HepG2 (cell line): ENCODE measurements at regions not wholly inside any gene's neighbourhood (a gene's known extent, or its start where the extent isn't known, plus 50 kb on each side); places are given as distances from the start of the nearest gene placed in this dataset.

ENCODE experiments used
- CREB1 ChIP-seq, 2 experiments: fragments of 450-650 bp in 1 of 2; IDR thresholded peaks; 2 replicates each; pipeline ENCODE4 v1.6.1; 2016 to 2017; ENCODE audit warnings: control low read depth in 1 of 2, mild to moderate bottlenecking in 1 of 2, missing compliant biosample characterization in 1 of 2, missing genetic modification characterization in 1 of 2
- MIER2 ChIP-seq: IDR thresholded peaks from 2 replicates; pipeline ENCODE4 v1.6.1; 2016; ENCODE audit warnings: missing biosample characterization, missing genetic modification reagents
- NR1H2 ChIP-seq: sonication (generic); formaldehyde crosslinking; IDR thresholded peaks from 2 replicates; pipeline ENCODE4 v1.8.1; 2022; ENCODE audit warnings: low read depth, missing genetic modification reagents, borderline replicate concordance
- SALL1 ChIP-seq: sonication (generic); formaldehyde crosslinking; IDR thresholded peaks from 2 replicates; pipeline ENCODE4 v1.8.0; 2022; ENCODE audit warnings: mild to moderate bottlenecking, missing genetic modification reagents
- SRSF1 ChIP-seq: fragments of 200-400 bp; formaldehyde crosslinking; optimal IDR thresholded peaks from 2 replicates; pipeline ENCODE3; 2017; ENCODE audit warnings: mild to moderate bottlenecking, low read depth, low read length, moderate library complexity
- ZNF430 ChIP-seq: sonication (generic); formaldehyde crosslinking; IDR thresholded peaks from 2 replicates; pipeline ENCODE4 v1.9.0; 2021; ENCODE audit warnings: mild to moderate bottlenecking, missing genetic modification reagents
- ZSCAN12 ChIP-seq: sonication (generic); formaldehyde crosslinking; IDR thresholded peaks from 2 replicates; pipeline ENCODE4 v1.9.0; 2021; ENCODE audit warnings: mild to moderate bottlenecking, missing genetic modification reagents
- TF ChIP-seq, protein P1 (sequence below): sonication (generic); formaldehyde crosslinking; IDR thresholded peaks from 2 replicates; pipeline ENCODE4 v1.4.0; 2020; ENCODE audit warnings: mild to moderate bottlenecking, missing genetic modification reagents, borderline replicate concordance
- TF ChIP-seq, protein P2 (sequence below): sonication (generic); formaldehyde crosslinking; IDR thresholded peaks from 2 replicates; pipeline ENCODE4 v1.5.1; 2020; ENCODE audit warnings: mild to moderate bottlenecking, missing genetic modification reagents, borderline replicate concordance
- TF ChIP-seq, protein P3 (sequence below): sonication (generic); formaldehyde crosslinking; conservative IDR thresholded peaks from 2 replicates; pipeline ENCODE4 v1.8.0; 2022; ENCODE audit warnings: missing genetic modification reagents

DNA sequence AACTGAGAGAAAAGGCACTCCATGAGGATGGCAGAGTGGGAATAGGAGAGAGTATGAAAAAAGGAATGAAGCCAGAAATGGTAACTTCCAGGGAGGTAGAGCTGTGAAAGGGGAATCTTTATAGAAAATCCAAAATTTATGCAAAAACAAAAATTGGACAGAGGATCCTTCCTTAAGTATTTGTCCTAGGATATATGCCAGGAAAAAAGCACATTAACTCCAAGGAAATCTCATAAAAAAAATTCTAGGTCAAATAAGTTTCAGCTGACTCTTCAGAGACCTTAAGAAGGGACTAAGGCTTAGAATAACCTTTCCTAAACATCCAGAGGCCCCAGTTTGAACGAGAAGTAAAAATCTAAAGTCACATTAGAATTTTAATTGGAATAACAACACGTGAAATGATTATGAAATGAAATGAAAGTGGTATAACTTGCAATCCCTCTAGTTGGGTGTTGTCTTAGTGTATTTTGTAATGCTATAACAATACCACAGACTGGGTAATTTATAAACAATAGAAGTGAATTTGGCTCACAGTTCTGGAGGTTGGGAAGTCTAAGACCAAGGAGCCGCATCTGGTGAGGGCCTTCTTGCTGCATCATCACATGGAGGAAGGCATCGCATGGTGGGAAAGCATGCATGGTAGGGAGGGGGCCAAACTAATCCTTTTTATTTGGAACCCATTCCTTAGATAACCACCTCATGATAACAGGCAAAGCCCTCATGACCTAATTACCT is 145.4 kb upstream of the RXFP1 start (continued):
- TF ChIP-seq, protein P1, sequence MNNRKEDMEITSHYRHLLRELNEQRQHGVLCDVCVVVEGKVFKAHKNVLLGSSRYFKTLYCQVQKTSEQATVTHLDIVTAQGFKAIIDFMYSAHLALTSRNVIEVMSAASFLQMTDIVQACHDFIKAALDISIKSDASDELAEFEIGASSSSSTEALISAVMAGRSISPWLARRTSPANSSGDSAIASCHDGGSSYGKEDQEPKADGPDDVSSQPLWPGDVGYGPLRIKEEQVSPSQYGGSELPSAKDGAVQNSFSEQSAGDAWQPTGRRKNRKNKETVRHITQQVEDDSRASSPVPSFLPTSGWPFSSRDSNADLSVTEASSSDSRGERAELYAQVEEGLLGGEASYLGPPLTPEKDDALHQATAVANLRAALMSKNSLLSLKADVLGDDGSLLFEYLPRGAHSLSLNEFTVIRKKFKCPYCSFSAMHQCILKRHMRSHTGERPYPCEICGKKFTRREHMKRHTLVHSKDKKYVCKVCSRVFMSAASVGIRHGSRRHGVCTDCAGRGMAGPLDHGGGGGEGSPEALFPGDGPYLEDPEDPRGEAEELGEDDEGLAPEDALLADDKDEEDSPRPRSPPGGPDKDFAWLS (CRISPR knock-in tag), result no peak
- TF ChIP-seq SRSF1 (no peak), MIER2 (CRISPR knock-in tag) (no peak), ZNF430 (CRISPR knock-in tag) (no peak), ZSCAN12 (no peak), NR1H2 (no peak), SALL1 (CRISPR knock-in tag) (no peak), CREB1 (IDR thresholded peaks at IDR 0.05) (no peak), CREB1 (CRISPR knock-in tag; IDR thresholded peaks at IDR 0.05) (no peak)
- TF ChIP-seq, protein P2, sequence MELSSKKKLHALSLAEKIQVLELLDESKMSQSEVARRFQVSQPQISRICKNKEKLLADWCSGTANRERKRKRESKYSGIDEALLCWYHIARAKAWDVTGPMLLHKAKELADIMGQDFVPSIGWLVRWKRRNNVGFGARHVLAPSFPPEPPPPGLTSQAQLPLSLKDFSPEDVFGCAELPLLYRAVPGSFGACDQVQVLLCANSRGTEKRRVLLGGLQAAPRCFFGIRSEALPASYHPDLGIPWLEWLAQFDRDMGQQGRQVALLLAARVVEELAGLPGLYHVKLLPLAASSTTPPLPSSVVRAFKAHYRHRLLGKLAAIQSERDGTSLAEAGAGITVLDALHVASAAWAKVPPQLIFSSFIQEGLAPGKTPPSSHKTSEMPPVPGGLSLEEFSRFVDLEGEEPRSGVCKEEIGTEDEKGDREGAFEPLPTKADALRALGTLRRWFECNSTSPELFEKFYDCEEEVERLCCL (CRISPR knock-in tag), result no peak
- TF ChIP-seq, protein P3, sequence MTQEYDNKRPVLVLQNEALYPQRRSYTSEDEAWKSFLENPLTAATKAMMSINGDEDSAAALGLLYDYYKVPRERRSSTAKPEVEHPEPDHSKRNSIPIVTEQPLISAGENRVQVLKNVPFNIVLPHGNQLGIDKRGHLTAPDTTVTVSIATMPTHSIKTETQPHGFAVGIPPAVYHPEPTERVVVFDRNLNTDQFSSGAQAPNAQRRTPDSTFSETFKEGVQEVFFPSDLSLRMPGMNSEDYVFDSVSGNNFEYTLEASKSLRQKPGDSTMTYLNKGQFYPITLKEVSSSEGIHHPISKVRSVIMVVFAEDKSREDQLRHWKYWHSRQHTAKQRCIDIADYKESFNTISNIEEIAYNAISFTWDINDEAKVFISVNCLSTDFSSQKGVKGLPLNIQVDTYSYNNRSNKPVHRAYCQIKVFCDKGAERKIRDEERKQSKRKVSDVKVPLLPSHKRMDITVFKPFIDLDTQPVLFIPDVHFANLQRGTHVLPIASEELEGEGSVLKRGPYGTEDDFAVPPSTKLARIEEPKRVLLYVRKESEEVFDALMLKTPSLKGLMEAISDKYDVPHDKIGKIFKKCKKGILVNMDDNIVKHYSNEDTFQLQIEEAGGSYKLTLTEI, result no peak
- TF ChIP-seq, all 625 proteins: peak for 0
